ENCODE measurements at regions not wholly inside any gene's neighbourhood (a gene's known extent, or its start where the extent isn't known, plus 50 kb on each side); places are given as distances from the start of the nearest gene placed in this dataset.

DNA sequence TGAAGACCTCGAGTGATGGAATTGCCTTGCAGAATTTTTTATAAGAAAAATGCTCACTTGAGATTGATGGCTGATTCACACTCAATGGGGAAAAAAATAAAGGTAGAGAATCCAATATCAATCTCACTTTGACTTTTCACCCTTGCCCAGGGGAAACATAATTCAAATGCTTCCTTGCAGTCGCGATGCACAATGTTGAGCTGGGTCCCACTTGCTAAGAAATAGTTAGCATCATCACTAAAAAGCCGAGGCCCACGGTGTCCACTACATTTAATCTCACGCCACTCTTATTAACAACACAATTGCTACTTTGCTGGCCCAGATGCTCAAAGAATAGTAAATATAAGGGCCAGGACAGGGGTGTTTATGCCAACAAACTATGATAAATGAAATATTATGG is 223.4 kb downstream of the SPTSSA start:
- intact Hi-C loops (cut with DNase I) = no loop called here

DNA sequence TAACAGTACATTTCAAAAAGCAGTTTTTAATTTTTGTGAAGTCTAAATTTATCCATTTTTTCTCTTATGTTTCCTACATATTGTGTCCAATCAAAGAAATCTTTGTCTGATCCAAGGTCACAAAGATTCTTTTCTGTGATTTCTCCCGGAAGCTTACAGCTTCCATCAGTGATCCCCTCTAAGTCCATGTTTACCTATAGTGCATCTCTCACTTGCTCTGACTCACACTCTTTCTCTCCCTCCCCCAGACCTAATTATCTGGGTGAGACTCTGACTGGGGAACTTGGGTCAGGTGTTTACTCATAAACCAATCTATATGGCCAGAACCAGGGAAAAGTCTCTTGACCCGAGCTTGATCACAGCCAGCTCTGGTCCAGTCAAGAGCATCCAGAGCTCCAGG is 224.4 kb downstream of the SPTSSA start:
- no peaks in the 10 kb centered on the region for H3K36me3 ChIP-seq
- 68 to 83% methylated on average over 2 of the region's 2 CpGs for WGBS, 2 donors
- intact Hi-C loops (cut with DNase I) = no loop called here
- H3K4me3 ChIP-seq = no peak overlapping the region
- no peak for ATAC-seq
- H3K9me3 ChIP-seq = no peaks in the 10 kb centered on the region
- FAIRE-seq = no peak
- TF ChIP-seq, protein P1, sequence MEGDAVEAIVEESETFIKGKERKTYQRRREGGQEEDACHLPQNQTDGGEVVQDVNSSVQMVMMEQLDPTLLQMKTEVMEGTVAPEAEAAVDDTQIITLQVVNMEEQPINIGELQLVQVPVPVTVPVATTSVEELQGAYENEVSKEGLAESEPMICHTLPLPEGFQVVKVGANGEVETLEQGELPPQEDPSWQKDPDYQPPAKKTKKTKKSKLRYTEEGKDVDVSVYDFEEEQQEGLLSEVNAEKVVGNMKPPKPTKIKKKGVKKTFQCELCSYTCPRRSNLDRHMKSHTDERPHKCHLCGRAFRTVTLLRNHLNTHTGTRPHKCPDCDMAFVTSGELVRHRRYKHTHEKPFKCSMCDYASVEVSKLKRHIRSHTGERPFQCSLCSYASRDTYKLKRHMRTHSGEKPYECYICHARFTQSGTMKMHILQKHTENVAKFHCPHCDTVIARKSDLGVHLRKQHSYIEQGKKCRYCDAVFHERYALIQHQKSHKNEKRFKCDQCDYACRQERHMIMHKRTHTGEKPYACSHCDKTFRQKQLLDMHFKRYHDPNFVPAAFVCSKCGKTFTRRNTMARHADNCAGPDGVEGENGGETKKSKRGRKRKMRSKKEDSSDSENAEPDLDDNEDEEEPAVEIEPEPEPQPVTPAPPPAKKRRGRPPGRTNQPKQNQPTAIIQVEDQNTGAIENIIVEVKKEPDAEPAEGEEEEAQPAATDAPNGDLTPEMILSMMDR (IDR thresholded peaks at IDR 0.05) = no peak
- H3K4me1 ChIP-seq = no peaks in the 10 kb centered on the region
- no peak for DNase-seq
- no peaks in the 10 kb centered on the region for H3K27me3 ChIP-seq
- no peak overlapping the region for H3K27ac ChIP-seq

More for the DNA sequence above, 223.4 kb downstream of the SPTSSA start:
- H3K27ac ChIP-seq = no peak overlapping the region
- TF ChIP-seq, protein P1 (IDR thresholded peaks at IDR 0.05) = no peak
- no peak overlapping the region for H3K4me3 ChIP-seq
- H3K27me3 ChIP-seq = no peaks in the 10 kb centered on the region
- WGBS, 2 donors = 82 to 89% methylated on average over 6 of the region's 6 CpGs
- H3K9me3 ChIP-seq = no peaks in the 10 kb centered on the region
- H3K4me1 ChIP-seq = no peaks in the 10 kb centered on the region
- H3K36me3 ChIP-seq = no peaks in the 10 kb centered on the region
- no peak for ATAC-seq
- FAIRE-seq = no peak
- DNase-seq = no peak

DNA sequence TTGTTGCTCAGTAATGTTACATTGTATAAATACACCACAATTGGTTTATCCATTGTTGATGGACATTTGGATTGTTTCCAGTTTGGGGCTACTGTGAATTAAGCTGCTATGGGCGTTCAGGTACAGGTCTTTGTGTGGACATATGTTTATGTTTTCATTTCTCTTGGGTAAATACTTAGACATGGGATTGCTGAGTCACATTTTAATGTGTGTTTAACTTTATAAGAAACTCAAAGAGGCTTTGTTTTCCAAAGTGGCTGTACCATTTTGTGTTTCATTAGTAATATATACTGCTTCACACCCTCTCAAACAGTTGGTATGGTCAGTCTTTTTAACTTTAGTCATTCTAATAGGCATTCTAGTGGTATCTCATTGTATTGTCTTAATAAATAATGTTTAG is 225.0 kb downstream of the SPTSSA start:
- ATAC-seq = peak in 3 of 4 donors; percentile 38 to 50 (median 48)
- 27 to 29% methylated on average over 1 of the region's 1 CpG for WGBS, 2 donors
- Histone ChIP-seq H3K9me3 (no peaks in the 10 kb centered on the region), H3K4me3 (no peak overlapping the region), H3K36me3 (no peaks in the 10 kb centered on the region), H3K27ac (no peak overlapping the region), H3K27me3 (no peaks in the 10 kb centered on the region), H3K4me1 (no peaks in the 10 kb centered on the region)
- intact Hi-C loops (cut with DNase I) = no loop called here
- TF ChIP-seq, protein P1 (IDR thresholded peaks at IDR 0.05) = no peak
- no peak for DNase-seq
- FAIRE-seq = no peak

DNA sequence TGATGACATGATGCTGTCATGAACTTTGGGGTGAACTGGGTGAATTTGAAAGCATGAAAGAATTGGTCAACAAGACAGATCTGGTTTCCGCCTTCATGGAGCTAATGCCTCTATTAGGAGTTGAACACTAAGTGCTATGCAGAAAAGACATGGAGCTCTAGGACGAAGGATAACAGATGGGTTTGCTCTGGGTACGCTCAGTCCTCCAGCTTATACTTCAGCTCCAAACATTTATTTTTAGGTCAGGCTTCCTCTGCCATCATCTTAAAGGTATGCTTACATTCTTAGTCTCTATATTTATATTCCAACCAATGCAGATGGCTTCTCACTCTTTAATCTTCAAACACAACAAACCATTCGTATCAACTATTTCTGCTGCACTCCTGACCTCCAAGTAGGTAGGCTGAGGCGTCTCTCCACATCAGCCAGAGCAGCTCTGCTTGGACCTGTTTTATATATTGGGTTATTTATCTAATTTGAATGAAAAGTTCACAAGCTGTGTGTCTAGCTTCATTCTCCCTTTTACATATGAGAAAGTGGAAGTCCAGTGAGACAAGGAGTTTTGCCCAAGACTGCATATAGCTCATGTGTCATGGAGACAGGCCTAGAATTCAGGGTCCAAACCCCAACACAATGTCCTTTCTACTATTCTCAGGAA is 226.3 kb downstream of the SPTSSA start:
- no peak overlapping the region for H3K27ac ChIP-seq
- no peak overlapping the region for H3K4me3 ChIP-seq
- no peaks in the 10 kb centered on the region for H3K9me3 ChIP-seq
- DNase-seq (no peak), ATAC-seq (no peak), FAIRE-seq (no peak)
- intact Hi-C loops (cut with DNase I) = no loop called here
- WGBS, 2 donors = 63 to 70% methylated on average over 5 of the region's 5 CpGs
- no peaks in the 10 kb centered on the region for H3K36me3 ChIP-seq
- H3K4me1 ChIP-seq = no peaks in the 10 kb centered on the region
- TF ChIP-seq, protein P1 (IDR thresholded peaks at IDR 0.05) = no peak
- no peaks in the 10 kb centered on the region for H3K27me3 ChIP-seq

DNA sequence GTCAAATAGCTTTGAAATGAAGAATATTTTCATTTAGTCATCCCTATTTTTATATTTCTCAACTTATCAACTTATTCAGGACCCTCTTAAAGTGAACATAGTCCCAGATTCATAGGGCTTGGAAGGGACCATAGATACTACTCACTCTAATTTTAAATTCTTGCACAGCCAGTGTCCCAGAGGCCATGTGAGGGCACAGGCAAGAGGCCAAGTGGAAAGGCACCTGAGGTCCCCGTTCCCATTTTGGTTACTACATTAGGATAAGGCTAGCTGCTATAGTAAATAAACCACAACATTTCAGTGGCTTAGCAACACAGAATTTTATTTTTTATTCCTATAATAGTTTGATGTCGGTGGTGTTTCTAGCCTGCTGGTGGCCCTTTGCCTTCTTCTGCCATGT is 227.8 kb downstream of the SPTSSA start:
- DNase-seq = no peak
- 71 to 92% methylated on average over 2 of the region's 2 CpGs for WGBS, 2 donors
- TF ChIP-seq, protein P1 (IDR thresholded peaks at IDR 0.05) = no peak
- Histone ChIP-seq H3K36me3 (no peaks in the 10 kb centered on the region), H3K9me3 (no peaks in the 10 kb centered on the region), H3K4me3 (no peak overlapping the region), H3K27me3 (no peaks in the 10 kb centered on the region), H3K4me1 (no peaks in the 10 kb centered on the region), H3K27ac (no peak overlapping the region)
- no peak for ATAC-seq
- intact Hi-C loops (cut with DNase I) = no loop called here
- no peak for FAIRE-seq

Data from pancreas (tissue), 10 donors.